ENCODE measurements at regions not wholly inside any gene's neighbourhood (a gene's known extent, or its start where the extent isn't known, plus 50 kb on each side); places are given as distances from the start of the nearest gene placed in this dataset.

GRCh38 chr4:74845834-74846233 is 51.5 kb upstream of the BTC start:
- H3K9me3 ChIP-seq (ENCODE audit: control extremely low read depth in 1 of 5, control insufficient read depth in 4 of 5, insufficient read depth in 2 of 5, low read depth in 1 of 5, low read length in 4 of 5): peaks cover 0 to 5% (median 3%) of the 10 kb centered on the region in 5 experiments

More at GRCh38 chr4:74845834-74846233, 51.5 kb upstream of the BTC start:
- Histone ChIP-seq H3K27me3 (replicated peaks in 2 of 5; ENCODE audit: control insufficient read depth in 4 of 5, insufficient read depth in 5 of 5, low read length in 4 of 5) (peaks cover 0 to 3% (median 0%) of the 10 kb centered on the region in 5 experiments), H3K4me3 (ENCODE audit: control insufficient read depth in 1 of 7, extremely low read depth in 1 of 7, insufficient read depth in 4 of 7, low read depth in 2 of 7, low read length in 6 of 7) (no peak overlapping the region), H3K4me1 (ENCODE audit: control extremely low read depth in 1 of 4, control insufficient read depth in 4 of 4, insufficient read depth in 4 of 4, low read length in 3 of 4) (no peaks in the 10 kb centered on the region), H3K36me3 (ENCODE audit: control insufficient read depth in 4 of 4, insufficient read depth in 4 of 4, low read length in 3 of 4) (no peaks in the 10 kb centered on the region), H3K27ac (ENCODE audit: insufficient read depth in 1 of 2, low read depth in 1 of 2, low read length in 2 of 2, poor library complexity in 1 of 2, severe bottlenecking in 2 of 2) (no peak overlapping the region)
- WGBS (ENCODE audit: insufficient coverage): no CpG with 5 or more reads among the region's 1 CpG
- CTCF ChIA-PET: no interaction called here
- no peak for DNase-seq
- POLR2A ChIA-PET: no interaction called here

Measured in common myeloid progenitor, CD34-positive (primary cell).